Parathyroid adenoma (tissue), 2 donors: ENCODE measurements at regions not wholly inside any gene's neighbourhood (a gene's known extent, or its start where the extent isn't known, plus 50 kb on each side); places are given as distances from the start of the nearest gene placed in this dataset.

ENCODE experiments used
- H2AFZ ChIP-seq: fragments of 300-600 bp; sonication (generic); one replicate; pipeline ENCODE4 v1.7.0; 2017; ENCODE audit warnings: antibody characterized with exemption, mild to moderate bottlenecking
- H3K27ac ChIP-seq: fragments of 300-600 bp; sonication (generic); one replicate; pipeline ENCODE4 v1.7.0; 2017
- H3K27me3 ChIP-seq: fragments of 300-600 bp; sonication (generic); one replicate; pipeline ENCODE4 v1.7.0; 2017; ENCODE audit warnings: low read length; ENCODE audit not compliant: control insufficient read depth, insufficient read depth
- H3K36me3 ChIP-seq: fragments of 300-600 bp; sonication (generic); one replicate; pipeline ENCODE4 v1.7.0; 2017; ENCODE audit warnings: low read length; ENCODE audit not compliant: control insufficient read depth, insufficient read depth
- H3K4me1 ChIP-seq: fragments of 300-600 bp; sonication (generic); one replicate; pipeline ENCODE4 v1.7.0; 2017; ENCODE audit warnings: control low read depth
- H3K4me2 ChIP-seq: fragments of 300-600 bp; sonication (generic); one replicate; pipeline ENCODE4 v1.7.0; 2017; ENCODE audit warnings: low read length
- H3K4me3 ChIP-seq: fragments of 300-600 bp; sonication (generic); one replicate; pipeline ENCODE4 v1.7.0; 2017; ENCODE audit warnings: low read depth, low read length
- H3K79me2 ChIP-seq: fragments of 300-600 bp; sonication (generic); one replicate; pipeline ENCODE4 v1.7.0; 2017; ENCODE audit warnings: control low read depth
- H3K9ac ChIP-seq: fragments of 300-600 bp; sonication (generic); one replicate; pipeline ENCODE4 v1.7.0; 2017; ENCODE audit warnings: mild to moderate bottlenecking
- H3K9me3 ChIP-seq: fragments of 300-600 bp; sonication (generic); one replicate; pipeline ENCODE4 v1.7.0; 2017; ENCODE audit warnings: low read length; ENCODE audit not compliant: control insufficient read depth
- TF ChIP-seq, protein P1 (sequence below): fragments of 300-600 bp; sonication (generic); IDR thresholded peaks from one replicate; pipeline ENCODE4 v1.7.0; 2017; ENCODE audit warnings: antibody characterized with exemption, mild to moderate bottlenecking
- donor health status: primary hyperparathyroidism.

DNA sequence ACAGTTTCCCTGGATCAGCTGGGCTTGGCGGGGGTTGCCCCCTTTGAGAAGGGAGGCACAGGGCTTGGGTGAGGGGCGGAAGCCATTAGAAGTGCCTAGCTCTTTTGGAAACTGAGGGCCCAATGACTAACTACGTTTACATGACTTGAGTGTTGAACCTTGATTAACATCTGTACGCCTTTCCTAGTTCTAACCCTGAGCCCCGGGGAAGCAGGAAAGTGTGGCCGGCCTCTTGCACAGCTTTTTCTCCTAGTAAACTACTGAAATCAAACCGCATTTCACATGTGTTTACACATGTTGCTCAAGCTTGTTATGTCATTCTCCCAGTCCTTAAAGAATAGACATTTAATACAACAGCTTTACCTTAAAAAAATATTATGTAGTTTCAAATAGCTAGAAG lies 1356.4 kb upstream of the TMEM132C start:
- no peak overlapping the region for H3K9ac ChIP-seq
- H3K79me2 ChIP-seq, result no peaks in the 10 kb centered on the region
- H3K4me1 ChIP-seq, result no peaks in the 10 kb centered on the region
- TF ChIP-seq, protein P1, sequence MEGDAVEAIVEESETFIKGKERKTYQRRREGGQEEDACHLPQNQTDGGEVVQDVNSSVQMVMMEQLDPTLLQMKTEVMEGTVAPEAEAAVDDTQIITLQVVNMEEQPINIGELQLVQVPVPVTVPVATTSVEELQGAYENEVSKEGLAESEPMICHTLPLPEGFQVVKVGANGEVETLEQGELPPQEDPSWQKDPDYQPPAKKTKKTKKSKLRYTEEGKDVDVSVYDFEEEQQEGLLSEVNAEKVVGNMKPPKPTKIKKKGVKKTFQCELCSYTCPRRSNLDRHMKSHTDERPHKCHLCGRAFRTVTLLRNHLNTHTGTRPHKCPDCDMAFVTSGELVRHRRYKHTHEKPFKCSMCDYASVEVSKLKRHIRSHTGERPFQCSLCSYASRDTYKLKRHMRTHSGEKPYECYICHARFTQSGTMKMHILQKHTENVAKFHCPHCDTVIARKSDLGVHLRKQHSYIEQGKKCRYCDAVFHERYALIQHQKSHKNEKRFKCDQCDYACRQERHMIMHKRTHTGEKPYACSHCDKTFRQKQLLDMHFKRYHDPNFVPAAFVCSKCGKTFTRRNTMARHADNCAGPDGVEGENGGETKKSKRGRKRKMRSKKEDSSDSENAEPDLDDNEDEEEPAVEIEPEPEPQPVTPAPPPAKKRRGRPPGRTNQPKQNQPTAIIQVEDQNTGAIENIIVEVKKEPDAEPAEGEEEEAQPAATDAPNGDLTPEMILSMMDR, result no peak
- H2AFZ ChIP-seq, result no peak overlapping the region
- H3K4me3 ChIP-seq, result no peak overlapping the region
- no peaks in the 10 kb centered on the region for H3K9me3 ChIP-seq
- no peaks in the 10 kb centered on the region for H3K27me3 ChIP-seq
- H3K27ac ChIP-seq, result no peak overlapping the region
- H3K4me2 ChIP-seq, result no peak overlapping the region
- H3K36me3 ChIP-seq, result no peaks in the 10 kb centered on the region

DNA sequence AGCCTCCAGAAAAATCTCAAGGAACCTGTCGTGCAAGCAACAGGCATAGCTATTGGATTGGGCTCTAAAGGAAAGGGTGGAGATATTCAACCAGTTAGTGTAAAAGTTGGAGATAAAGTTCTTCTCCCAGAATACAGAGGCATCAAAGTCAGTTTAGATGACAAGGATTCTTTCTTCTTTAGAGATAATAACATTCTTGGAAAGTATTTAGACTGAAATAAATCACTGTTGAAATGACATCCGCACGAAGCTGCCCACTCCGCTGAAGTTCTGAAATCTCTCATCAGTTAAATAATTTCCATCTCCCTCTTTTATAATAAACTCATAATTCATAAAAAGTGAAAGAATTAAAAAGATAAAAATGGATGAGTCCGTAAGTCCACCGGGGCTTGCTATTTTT lies 1354.9 kb upstream of the TMEM132C start:
- Histone ChIP-seq H3K79me2 (no peaks in the 10 kb centered on the region), H3K9me3 (no peaks in the 10 kb centered on the region), H3K27me3 (no peaks in the 10 kb centered on the region), H3K27ac (no peak overlapping the region), H3K4me1 (no peaks in the 10 kb centered on the region), H3K4me3 (no peak overlapping the region), H3K9ac (no peak overlapping the region), H3K4me2 (no peak overlapping the region), H2AFZ (no peak overlapping the region), H3K36me3 (no peaks in the 10 kb centered on the region)
- TF ChIP-seq, protein P1, result no peak

DNA sequence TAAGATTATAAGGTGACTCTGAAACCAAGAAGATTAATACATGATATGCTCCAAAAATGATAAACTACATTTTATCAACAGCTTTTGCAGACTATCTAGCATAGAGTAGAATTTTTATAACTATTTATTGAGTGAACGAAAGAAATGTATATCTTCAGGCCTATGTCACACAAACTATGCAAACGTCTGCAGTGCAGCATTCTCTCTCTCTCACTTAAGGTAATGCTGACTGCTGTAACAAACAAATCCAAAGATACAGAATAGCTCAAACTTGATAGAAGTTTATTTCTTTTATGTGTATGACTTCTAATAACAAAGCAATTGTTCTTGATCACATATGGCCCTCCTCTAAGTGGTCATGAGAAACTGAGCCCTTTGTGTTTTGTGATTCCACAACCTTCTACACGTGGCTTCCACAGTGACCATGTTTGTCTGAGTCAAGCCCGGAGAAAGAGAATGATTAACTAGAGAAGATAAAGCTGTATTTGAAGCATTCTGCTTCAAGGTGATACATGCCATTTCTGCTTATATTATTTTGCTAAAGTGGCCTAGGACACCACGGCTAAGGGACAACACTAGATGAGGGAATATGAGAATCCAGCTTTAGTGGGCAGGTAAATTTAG lies 1352.7 kb upstream of the TMEM132C start:
- H3K9me3 ChIP-seq, result no peaks in the 10 kb centered on the region
- no peaks in the 10 kb centered on the region for H3K27me3 ChIP-seq
- H3K36me3 ChIP-seq, result no peaks in the 10 kb centered on the region
- no peak overlapping the region for H3K27ac ChIP-seq
- no peak overlapping the region for H3K4me3 ChIP-seq
- H3K79me2 ChIP-seq, result no peaks in the 10 kb centered on the region
- no peaks in the 10 kb centered on the region for H3K4me1 ChIP-seq
- no peak overlapping the region for H3K4me2 ChIP-seq
- H2AFZ ChIP-seq, result no peak overlapping the region
- no peak overlapping the region for H3K9ac ChIP-seq
- TF ChIP-seq, protein P1, result no peak

DNA sequence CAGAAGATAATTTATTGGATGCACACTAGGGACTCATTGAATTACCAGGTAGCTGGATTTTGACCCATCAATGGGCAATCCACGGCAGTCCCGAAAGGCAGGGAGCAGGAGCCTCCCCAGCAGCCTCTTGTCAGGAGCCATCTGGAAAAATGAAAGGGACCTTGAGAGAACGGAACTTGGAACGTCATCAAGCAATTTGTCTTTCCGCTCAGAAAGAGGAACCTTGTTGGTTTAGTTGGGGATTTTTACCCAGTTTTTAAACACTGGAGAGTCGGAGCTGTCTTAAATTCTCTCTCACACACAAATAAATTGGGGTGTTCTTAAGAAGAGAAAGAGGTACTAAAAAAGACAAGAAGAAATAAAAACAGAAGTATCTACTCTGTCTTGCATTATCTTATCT lies 1351.7 kb upstream of the TMEM132C start:
- no peak overlapping the region for H3K27ac ChIP-seq
- no peak overlapping the region for H3K9ac ChIP-seq
- no peaks in the 10 kb centered on the region for H3K79me2 ChIP-seq
- H3K27me3 ChIP-seq, result no peaks in the 10 kb centered on the region
- no peak overlapping the region for H3K4me3 ChIP-seq
- no peaks in the 10 kb centered on the region for H3K36me3 ChIP-seq
- no peak overlapping the region for H3K4me2 ChIP-seq
- H3K9me3 ChIP-seq, result no peaks in the 10 kb centered on the region
- H3K4me1 ChIP-seq, result no peaks in the 10 kb centered on the region
- TF ChIP-seq, protein P1, result no peak
- no peak overlapping the region for H2AFZ ChIP-seq

DNA sequence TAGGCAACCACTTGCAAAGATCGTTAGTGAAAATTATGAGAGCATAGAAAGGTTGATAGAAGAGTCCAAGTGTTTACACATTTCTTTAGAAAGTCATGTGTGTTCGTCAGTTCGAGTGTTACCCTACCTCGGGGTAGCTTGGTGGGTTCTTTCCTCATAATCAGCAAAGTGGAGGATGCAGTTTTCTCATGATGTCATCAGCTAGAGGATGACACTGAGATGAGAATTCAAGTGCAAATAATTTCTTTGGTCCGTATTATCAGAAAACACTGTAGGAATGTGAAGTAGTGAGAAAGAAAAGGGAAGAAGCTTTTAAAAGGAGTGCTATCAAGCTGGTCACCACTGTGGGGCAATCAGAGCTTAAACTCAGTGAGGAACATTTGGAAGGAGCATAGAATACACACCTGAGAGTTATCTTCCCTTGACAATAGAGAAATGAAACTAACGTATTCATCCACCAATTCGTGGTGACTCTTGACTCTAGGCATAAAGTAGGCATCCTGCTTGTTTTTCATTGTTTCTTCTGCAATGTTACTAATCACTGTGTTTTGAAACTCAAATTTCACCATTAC lies 1340.9 kb upstream of the TMEM132C start:
- Histone ChIP-seq H3K36me3 (no peaks in the 10 kb centered on the region), H3K27ac (no peak overlapping the region), H3K9ac (no peak overlapping the region), H3K27me3 (no peaks in the 10 kb centered on the region), H3K79me2 (no peaks in the 10 kb centered on the region), H3K4me3 (no peak overlapping the region), H3K4me2 (no peak overlapping the region), H3K9me3 (no peaks in the 10 kb centered on the region), H2AFZ (no peak overlapping the region), H3K4me1 (no peaks in the 10 kb centered on the region)
- TF ChIP-seq, protein P1, result no peak
